K562 (cell line): ENCODE measurements at regions not wholly inside any gene's neighbourhood (a gene's known extent, or its start where the extent isn't known, plus 50 kb on each side); places are given as distances from the start of the nearest gene placed in this dataset.

ENCODE experiments used
- ATAC-seq: fragments of 200-7000 bp; cut with Tn5 transposase; 3 replicates; pipeline ENCODE4 v1.9.1; 2020; ENCODE audit warnings: moderate library complexity
- BruUV-seq: library from RNA; stranded (reverse); fragments of 400-500 nt; replicated peaks from 2 replicates; lab custom pipeline; 2021; lab: Mats Ljungman, UMichigan
- CTCF ChIA-PET: fragments of 300-600 bp; formaldehyde crosslinking; extraction: SDS; loops from one replicate; lab custom pipeline; 2021; ENCODE audit warnings: low intra/inter-chr PET ratio; lab: Yijun Ruan, JAX
- POLR2A ChIA-PET: fragments of 300-600, 350-650 bp; sonication (Branson Sonifier 250); formaldehyde crosslinking; extraction: SDS; loops from one replicate; lab custom pipeline; 2021; ENCODE audit warnings: antibody characterized with exemption, inconsistent platforms; lab: Yijun Ruan, JAX
- DNase-seq, 4 experiments: peaks; one replicate each; pipeline versions ENCODE4 v3.0.0 to v3.0.0-alpha.2; 2011 to 2018; ENCODE audit warnings: low spot score in 3 of 4, mixed read lengths in 3 of 4; ENCODE audit errors: extremely low read depth in 1 of 4
- FAIRE-seq: peaks from 2 replicates; lab custom pipeline; 2011; peaks lifted over from hg19 to GRCh38; lab: Jason Lieb, UNC
- H2AFZ ChIP-seq: 2 replicates; pipeline ENCODE4 v1.6.0; 2011; ENCODE audit warnings: low read depth, low read length, control low read depth, inconsistent platforms
- H3K27ac ChIP-seq: fragments of 200-600 bp; 3 replicates; pipeline ENCODE4 v1.8.0; 2011; ENCODE audit warnings: low read depth, mild to moderate bottlenecking, control low read depth, inconsistent platforms, low read length, moderate library complexity, mixed read lengths; ENCODE audit errors: extremely low read depth
- H3K27me3 ChIP-seq, 2 experiments: fragments of 300-600 bp in 1 of 2; 2 replicates in 1 of 2; 3 replicates in 1 of 2; pipeline versions ENCODE4 v1.6.0 to v1.8.0; 2011; ENCODE audit warnings: inconsistent platforms in 2 of 2, low read length in 2 of 2, mild to moderate bottlenecking in 1 of 2, mixed read lengths in 1 of 2, moderate library complexity in 1 of 2; ENCODE audit not compliant: control insufficient read depth in 2 of 2, insufficient read depth in 2 of 2
- H3K36me3 ChIP-seq: fragments of 300-600 bp; 3 replicates; pipeline ENCODE4 v1.8.0; 2011; ENCODE audit warnings: mild to moderate bottlenecking, low read length, inconsistent platforms; ENCODE audit not compliant: control insufficient read depth, insufficient read depth
- H3K4me1 ChIP-seq, 2 experiments: fragments of 200-600 bp in 1 of 2; replicated peaks in 1 of 2; 2 replicates in 1 of 2; 3 replicates in 1 of 2; pipeline versions ENCODE4 v1.5.1 to v1.8.0; 2011; ENCODE audit warnings: inconsistent platforms in 2 of 2, low read length in 2 of 2, mild to moderate bottlenecking in 1 of 2, mixed read lengths in 1 of 2, moderate library complexity in 1 of 2; ENCODE audit not compliant: control insufficient read depth in 2 of 2, insufficient read depth in 2 of 2
- H3K4me2 ChIP-seq: 2 replicates; pipeline ENCODE4 v1.6.1; 2011; ENCODE audit warnings: low read length, control low read depth, inconsistent platforms, mixed read lengths; ENCODE audit not compliant: insufficient read depth
- H3K4me3 ChIP-seq: fragments of 200-600 bp; sonication (generic), shearing (Covaris generic); 2 replicates; pipeline ENCODE4 v1.5.1; 2016; ENCODE audit warnings: control low read depth, inconsistent platforms
- H3K79me2 ChIP-seq: fragments of 200-600 bp; 3 replicates; pipeline ENCODE4 v1.8.0; 2011; ENCODE audit warnings: low read length, inconsistent platforms; ENCODE audit not compliant: control insufficient read depth, insufficient read depth
- H3K9ac ChIP-seq, 2 experiments: 2 replicates each; pipeline versions ENCODE4 v1.6.0 to v1.6.1; 2011; ENCODE audit warnings: low read depth in 2 of 2, low read length in 2 of 2, control low read depth in 1 of 2, inconsistent platforms in 1 of 2, mild to moderate bottlenecking in 1 of 2, mixed read lengths in 1 of 2; ENCODE audit not compliant: insufficient read depth in 1 of 2
- H3K9me1 ChIP-seq: one replicate; pipeline ENCODE4 v1.6.0; 2011; ENCODE audit warnings: inconsistent platforms, mild to moderate bottlenecking, low read length, moderate library complexity; ENCODE audit not compliant: control insufficient read depth, insufficient read depth
- H3K9me3 ChIP-seq: replicated peaks from 2 replicates; pipeline ENCODE4 v1.5.1; 2011; ENCODE audit warnings: low read depth, low read length, inconsistent platforms; ENCODE audit not compliant: control insufficient read depth, insufficient read depth
- H4K20me1 ChIP-seq: replicated peaks from 2 replicates; pipeline ENCODE4 v1.6.1; 2011; ENCODE audit warnings: low read length, inconsistent platforms, mixed read lengths; ENCODE audit not compliant: control insufficient read depth, insufficient read depth
- CBFA2T2 ChIP-seq: fragments of 450-650 bp; conservative IDR thresholded peaks from 2 replicates; pipeline ENCODE4 v1.6.1; 2017; ENCODE audit warnings: mild to moderate bottlenecking
- EHMT2 ChIP-seq: fragments of 450-650 bp; IDR thresholded peaks from 2 replicates; pipeline ENCODE4 v1.6.1; 2018; ENCODE audit warnings: antibody characterized with exemption
- PML ChIP-seq: IDR thresholded peaks from 2 replicates; pipeline ENCODE4 v1.6.1; 2012; ENCODE audit warnings: low read length, inconsistent platforms
- POLR3A ChIP-seq: IDR thresholded peaks from 2 replicates; pipeline ENCODE4 v1.6.1; 2011; ENCODE audit warnings: borderline replicate concordance, mild to moderate bottlenecking, moderate library complexity; ENCODE audit not compliant: insufficient read length, insufficient read depth; ENCODE audit errors: extremely low read depth
- ZNF785 ChIP-seq: fragments of 250-450 bp; sonication (Bioruptor Pico); IDR thresholded peaks from 2 replicates; pipeline ENCODE4 v1.4.0; 2020; ENCODE audit warnings: mild to moderate bottlenecking
- ZNF79 ChIP-seq: fragments of 250-450 bp; sonication (Bioruptor Pico); IDR thresholded peaks from 2 replicates; pipeline ENCODE4 v1.4.0; 2020; ENCODE audit warnings: low read depth, mild to moderate bottlenecking, moderate library complexity
- WGBS: fragments of 100-300 bp; shearing (Covaris generic); methylation state at CpG from one replicate; pipeline ENCODE4 v1.1.6; 2016; ENCODE audit warnings: low coverage, mixed read lengths; ENCODE audit not compliant: insufficient coverage; ENCODE audit errors: missing lambda C conversion rate; 5-methylcytosine and 5-hydroxymethylcytosine counted together
- in situ Hi-C: fragments of 300-500 bp; cut with MboI; formaldehyde crosslinking; loops from 4 replicates; pipeline ENCODE4 v1.15.0; 2018; ENCODE audit warnings: inconsistent platforms, mixed read lengths
- intact Hi-C: fragments of 100-400 bp; cut with micrococcal nuclease; formaldehyde crosslinking; loops from 2 replicates; pipeline ENCODE4 v1.14.2; 2022
- TF ChIP-seq, protein P1 (sequence below): IDR thresholded peaks from 2 replicates; pipeline ENCODE4 v1.6.1; 2011; ENCODE audit not compliant: insufficient read length; ENCODE audit errors: extremely low read depth
- TF ChIP-seq, protein P2 (sequence below): fragments of 450-650 bp; conservative IDR thresholded peaks from 2 replicates; pipeline ENCODE4 v1.6.1; 2016; ENCODE audit warnings: missing genetic modification characterization, low read depth, mild to moderate bottlenecking, missing compliant biosample characterization, moderate library complexity
- TF ChIP-seq, protein P3 (sequence below), 2 experiments: IDR thresholded peaks; 2 replicates each; pipeline ENCODE4 v1.6.1; 2011; ENCODE audit warnings: borderline replicate concordance in 1 of 2, control low read depth in 1 of 2, low read depth in 1 of 2, low read length in 1 of 2, mild to moderate bottlenecking in 1 of 2, mixed read lengths in 1 of 2, moderate library complexity in 1 of 2; ENCODE audit not compliant: insufficient read depth in 1 of 2, insufficient read length in 1 of 2, poor library complexity in 1 of 2, severe bottlenecking in 1 of 2; ENCODE audit errors: extremely low read depth in 1 of 2

DNA sequence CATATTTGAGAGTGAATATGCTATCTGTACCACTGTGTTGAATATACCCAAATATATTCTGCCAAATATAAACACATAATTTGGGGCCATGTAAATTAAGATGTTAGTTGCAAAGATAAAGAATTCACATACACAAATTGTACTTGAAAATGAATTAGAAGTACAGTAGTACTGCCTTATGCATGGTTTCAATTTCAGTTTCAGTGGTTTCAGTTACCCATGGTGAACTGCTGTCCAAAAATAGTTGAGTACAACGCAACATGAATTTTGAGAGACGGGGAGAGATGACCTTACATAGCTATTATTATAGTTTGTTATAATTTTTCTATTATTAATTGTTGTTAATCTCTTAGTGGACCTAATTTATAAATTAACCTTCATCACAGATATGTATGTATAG lies 1313.0 kb upstream of the FAM98A start:
- no peaks in the 10 kb centered on the region for H3K9me1 ChIP-seq
- intact Hi-C loops: no loop called here
- no peaks in the 10 kb centered on the region for H3K79me2 ChIP-seq
- H4K20me1 ChIP-seq: no peaks in the 10 kb centered on the region
- ChIA-PET POLR2A (no interaction called here), CTCF (no interaction called here)
- ATAC-seq (no peak), FAIRE-seq (no peak), DNase-seq (no peak)
- in situ Hi-C loops: no loop called here
- H3K36me3 ChIP-seq: no peaks in the 10 kb centered on the region
- no TSS peak for BruUV-seq
- H3K4me1 ChIP-seq: no peaks in the 10 kb centered on the region
- no peak overlapping the region for H2AFZ ChIP-seq
- H3K4me3 ChIP-seq: no peak overlapping the region
- H3K4me2 ChIP-seq: no peak overlapping the region
- no peak for TF ChIP-seq PML
- TF ChIP-seq POLR3A: no peak
- TF ChIP-seq, protein P1, sequence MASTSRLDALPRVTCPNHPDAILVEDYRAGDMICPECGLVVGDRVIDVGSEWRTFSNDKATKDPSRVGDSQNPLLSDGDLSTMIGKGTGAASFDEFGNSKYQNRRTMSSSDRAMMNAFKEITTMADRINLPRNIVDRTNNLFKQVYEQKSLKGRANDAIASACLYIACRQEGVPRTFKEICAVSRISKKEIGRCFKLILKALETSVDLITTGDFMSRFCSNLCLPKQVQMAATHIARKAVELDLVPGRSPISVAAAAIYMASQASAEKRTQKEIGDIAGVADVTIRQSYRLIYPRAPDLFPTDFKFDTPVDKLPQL: no peak
- no peak for TF ChIP-seq EHMT2
- no peak for TF ChIP-seq ZNF785 (CRISPR knock-in tag)
- no peak for TF ChIP-seq CBFA2T2
- TF ChIP-seq, protein P2, sequence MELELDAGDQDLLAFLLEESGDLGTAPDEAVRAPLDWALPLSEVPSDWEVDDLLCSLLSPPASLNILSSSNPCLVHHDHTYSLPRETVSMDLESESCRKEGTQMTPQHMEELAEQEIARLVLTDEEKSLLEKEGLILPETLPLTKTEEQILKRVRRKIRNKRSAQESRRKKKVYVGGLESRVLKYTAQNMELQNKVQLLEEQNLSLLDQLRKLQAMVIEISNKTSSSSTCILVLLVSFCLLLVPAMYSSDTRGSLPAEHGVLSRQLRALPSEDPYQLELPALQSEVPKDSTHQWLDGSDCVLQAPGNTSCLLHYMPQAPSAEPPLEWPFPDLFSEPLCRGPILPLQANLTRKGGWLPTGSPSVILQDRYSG (tag): no peak
- TF ChIP-seq, protein P3, sequence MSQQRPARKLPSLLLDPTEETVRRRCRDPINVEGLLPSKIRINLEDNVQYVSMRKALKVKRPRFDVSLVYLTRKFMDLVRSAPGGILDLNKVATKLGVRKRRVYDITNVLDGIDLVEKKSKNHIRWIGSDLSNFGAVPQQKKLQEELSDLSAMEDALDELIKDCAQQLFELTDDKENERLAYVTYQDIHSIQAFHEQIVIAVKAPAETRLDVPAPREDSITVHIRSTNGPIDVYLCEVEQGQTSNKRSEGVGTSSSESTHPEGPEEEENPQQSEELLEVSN (IDR thresholded peaks at IDR 0.05; ENCODE audit: borderline replicate concordance in 1 of 2, extremely low read depth in 1 of 2, insufficient read depth in 1 of 2, insufficient read length in 1 of 2, low read depth in 1 of 2, low read length in 1 of 2, poor library complexity in 1 of 2, severe bottlenecking in 1 of 2): no peak
- no peak for TF ChIP-seq ZNF79 (CRISPR knock-in tag)
- TF ChIP-seq, all 486 proteins: peak for 0
- no peaks in the 10 kb centered on the region for H3K27me3 ChIP-seq
- H3K9me3 ChIP-seq: 0 out of 2 replicates have a peak, but pooled peaks cover 1% of the 10 kb centered on the region
- no peak overlapping the region for H3K27ac ChIP-seq
- WGBS: 0% methylated on average over 2 of the region's 2 CpGs
- no peak overlapping the region for H3K9ac ChIP-seq
